ENCODE measurements at regions not wholly inside any gene's neighbourhood (a gene's known extent, or its start where the extent isn't known, plus 50 kb on each side); places are given as distances from the start of the nearest gene placed in this dataset.

GRCh38 chr4:133476063-133476462 lies 327.0 kb downstream of the PCDH10 start:
- no peak for DNase-seq (ENCODE audit: low read depth in 2 of 2)
- TF ChIP-seq, protein P1, sequence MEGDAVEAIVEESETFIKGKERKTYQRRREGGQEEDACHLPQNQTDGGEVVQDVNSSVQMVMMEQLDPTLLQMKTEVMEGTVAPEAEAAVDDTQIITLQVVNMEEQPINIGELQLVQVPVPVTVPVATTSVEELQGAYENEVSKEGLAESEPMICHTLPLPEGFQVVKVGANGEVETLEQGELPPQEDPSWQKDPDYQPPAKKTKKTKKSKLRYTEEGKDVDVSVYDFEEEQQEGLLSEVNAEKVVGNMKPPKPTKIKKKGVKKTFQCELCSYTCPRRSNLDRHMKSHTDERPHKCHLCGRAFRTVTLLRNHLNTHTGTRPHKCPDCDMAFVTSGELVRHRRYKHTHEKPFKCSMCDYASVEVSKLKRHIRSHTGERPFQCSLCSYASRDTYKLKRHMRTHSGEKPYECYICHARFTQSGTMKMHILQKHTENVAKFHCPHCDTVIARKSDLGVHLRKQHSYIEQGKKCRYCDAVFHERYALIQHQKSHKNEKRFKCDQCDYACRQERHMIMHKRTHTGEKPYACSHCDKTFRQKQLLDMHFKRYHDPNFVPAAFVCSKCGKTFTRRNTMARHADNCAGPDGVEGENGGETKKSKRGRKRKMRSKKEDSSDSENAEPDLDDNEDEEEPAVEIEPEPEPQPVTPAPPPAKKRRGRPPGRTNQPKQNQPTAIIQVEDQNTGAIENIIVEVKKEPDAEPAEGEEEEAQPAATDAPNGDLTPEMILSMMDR (IDR thresholded peaks at IDR 0.05; ENCODE audit: low read depth, low read length), result no peak
- no peak overlapping the region for H3K4me3 ChIP-seq (replicated peaks in 1 of 2; ENCODE audit: low read depth in 2 of 2, low read length in 2 of 2)

GRCh38 chr4:133474501-133474900 lies 325.4 kb downstream of the PCDH10 start:
- no peak overlapping the region for H3K4me3 ChIP-seq (replicated peaks in 1 of 2; ENCODE audit: low read depth in 2 of 2, low read length in 2 of 2)
- TF ChIP-seq, protein P1 (IDR thresholded peaks at IDR 0.05; ENCODE audit: low read depth, low read length), result no peak
- no peak for DNase-seq (ENCODE audit: low read depth in 2 of 2)

DNA sequence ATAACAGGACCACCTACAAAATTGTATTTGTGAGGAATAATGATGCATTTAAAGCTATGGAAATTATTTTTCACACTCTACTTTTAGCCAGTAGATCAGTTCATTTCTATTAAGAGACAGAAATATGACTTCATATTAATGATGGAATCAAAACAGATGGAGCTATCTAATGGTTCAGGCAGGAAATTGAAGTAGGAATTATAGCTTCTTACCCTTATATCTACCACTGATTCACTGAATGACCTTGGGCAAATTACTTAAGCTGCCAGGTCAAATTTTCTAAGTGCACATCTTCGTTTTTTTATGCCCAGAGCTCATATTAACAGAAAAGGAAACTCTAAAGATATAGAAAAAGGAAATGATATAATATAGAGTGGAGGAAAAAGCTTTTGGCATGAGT lies 323.1 kb downstream of the PCDH10 start:
- TF ChIP-seq, protein P1 (IDR thresholded peaks at IDR 0.05; ENCODE audit: low read depth, low read length), result no peak
- DNase-seq (ENCODE audit: low read depth in 2 of 2), result no peak

DNA sequence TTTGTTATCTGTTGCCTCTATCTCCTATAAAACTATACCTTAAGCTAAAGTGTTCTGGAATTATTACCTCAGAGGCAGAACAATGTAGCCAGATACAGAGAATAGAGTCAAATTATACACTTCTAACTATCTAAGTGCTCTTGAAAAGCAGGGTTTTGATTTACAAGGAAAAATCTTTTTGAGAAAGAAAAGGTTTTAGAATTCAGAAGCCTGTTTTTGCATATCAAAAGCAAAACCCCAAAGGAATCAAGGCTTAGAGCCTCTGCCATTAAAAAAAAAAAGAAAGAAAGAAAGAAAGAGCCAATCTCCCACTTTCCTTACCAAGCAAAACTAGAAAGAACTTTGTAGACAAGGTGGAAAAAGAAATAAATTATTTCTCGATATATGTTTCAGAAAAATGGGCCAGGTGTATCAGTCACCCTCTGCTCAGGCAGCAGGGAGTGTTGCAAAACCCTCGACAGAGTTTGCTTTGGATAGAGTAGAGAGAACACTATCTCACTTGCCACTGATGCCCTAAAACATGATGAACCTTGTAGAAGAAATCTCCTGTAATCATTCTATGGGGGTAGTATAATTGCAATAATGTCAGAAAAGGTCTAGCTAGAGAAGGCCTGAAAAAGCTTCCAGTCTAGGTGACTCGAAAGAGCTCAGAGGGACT lies 318.3 kb downstream of the PCDH10 start:
- TF ChIP-seq, protein P1 (IDR thresholded peaks at IDR 0.05; ENCODE audit: low read depth, low read length), result no peak
- no peak overlapping the region for H3K4me3 ChIP-seq (replicated peaks in 1 of 2; ENCODE audit: low read depth in 2 of 2, low read length in 2 of 2)
- DNase-seq (ENCODE audit: low read depth in 2 of 2), result no peak

More for the DNA sequence above, 323.1 kb downstream of the PCDH10 start:
- no peak overlapping the region for H3K4me3 ChIP-seq (replicated peaks in 1 of 2; ENCODE audit: low read depth in 2 of 2, low read length in 2 of 2)

DNA sequence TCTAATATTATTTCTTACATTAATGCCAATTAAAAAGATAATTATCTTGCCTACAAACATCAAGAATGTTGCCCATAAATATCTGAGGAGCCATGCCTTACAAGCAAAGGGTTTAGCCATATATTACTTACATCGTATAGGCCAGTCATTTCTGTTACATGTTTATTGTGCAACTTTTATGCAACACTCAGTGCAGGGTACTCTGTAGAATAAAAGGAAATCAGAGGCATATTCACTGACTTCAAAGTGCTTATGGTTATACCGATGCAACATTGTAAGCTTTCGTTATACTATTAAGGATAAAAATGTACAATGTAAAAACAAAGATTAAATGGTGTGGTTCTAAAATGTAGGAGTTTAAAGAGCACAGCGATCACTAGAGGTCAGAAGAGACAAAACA lies 315.9 kb downstream of the PCDH10 start:
- TF ChIP-seq, protein P1 (IDR thresholded peaks at IDR 0.05; ENCODE audit: low read depth, low read length), result no peak
- DNase-seq (ENCODE audit: low read depth in 2 of 2), result peak in 1 of 2 donors; percentile 5

DNA sequence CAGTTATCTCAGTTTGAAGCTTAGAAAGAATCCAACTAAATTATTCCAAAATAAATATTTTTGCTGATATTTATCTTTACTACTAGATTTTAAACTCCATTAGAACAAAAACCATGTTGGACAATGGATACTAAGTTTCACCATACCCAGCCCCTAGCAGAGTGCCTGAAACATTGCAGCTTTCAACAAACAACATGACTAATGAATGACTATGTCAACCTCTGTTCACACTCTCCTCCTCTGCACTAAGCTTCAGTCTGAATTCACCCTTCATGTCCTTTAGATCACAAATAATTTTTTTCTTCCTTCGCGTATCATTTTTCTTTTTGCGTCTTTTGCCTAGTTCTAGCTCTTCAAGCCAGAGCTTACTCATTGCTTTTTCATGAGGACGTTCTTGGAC lies 315.2 kb downstream of the PCDH10 start:
- DNase-seq (ENCODE audit: low read depth in 2 of 2), result peak; percentile 1 to 2
- TF ChIP-seq, protein P1 (IDR thresholded peaks at IDR 0.05; ENCODE audit: low read depth, low read length), result no peak
- H3K4me3 ChIP-seq (replicated peaks in 1 of 2; ENCODE audit: low read depth in 2 of 2, low read length in 2 of 2), result no peak overlapping the region

More for the DNA sequence above, 315.9 kb downstream of the PCDH10 start:
- no peak overlapping the region for H3K4me3 ChIP-seq (replicated peaks in 1 of 2; ENCODE audit: low read depth in 2 of 2, low read length in 2 of 2)

DNA sequence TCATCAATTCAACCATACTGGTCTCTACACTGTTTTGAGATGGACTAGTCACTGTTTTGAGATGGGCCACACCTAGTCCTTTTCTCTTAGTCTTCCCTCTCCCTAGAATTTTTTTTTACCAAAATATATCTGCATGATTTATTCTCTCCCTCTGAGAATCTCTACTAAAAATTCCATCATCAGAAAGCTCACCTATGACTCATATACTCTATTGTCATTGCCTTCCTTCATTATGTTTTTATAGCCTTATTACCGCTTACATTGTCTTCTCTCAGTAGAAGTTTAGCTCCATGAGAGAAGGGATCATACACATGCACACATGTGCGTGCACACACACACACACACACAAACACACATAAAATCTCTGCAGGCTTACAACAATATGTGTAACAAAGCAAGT lies 303.6 kb downstream of the PCDH10 start:
- peak in 1 of 2 donors; percentile 1 for DNase-seq (ENCODE audit: low read depth in 2 of 2)
- TF ChIP-seq, protein P1 (IDR thresholded peaks at IDR 0.05; ENCODE audit: low read depth, low read length), result no peak
- no peak overlapping the region for H3K4me3 ChIP-seq (replicated peaks in 1 of 2; ENCODE audit: low read depth in 2 of 2, low read length in 2 of 2)
